Keratinocyte (primary cell): ENCODE measurements at regions not wholly inside any gene's neighbourhood (a gene's known extent, or its start where the extent isn't known, plus 50 kb on each side); places are given as distances from the start of the nearest gene placed in this dataset.

Experiments
- DNase-seq: peaks from one replicate; pipeline ENCODE4 v3.0.0-alpha.2; 2011; ENCODE audit warnings: low read depth, missing footprints, low spot score
- FAIRE-seq: peaks from 2 replicates; lab custom pipeline; 2011; peaks lifted over from hg19 to GRCh38; lab: Jason Lieb, UNC
- H2AFZ ChIP-seq: 2 replicates; pipeline ENCODE4 v1.6.0; 2012; ENCODE audit warnings: low read length, control low read depth, inconsistent platforms; ENCODE audit not compliant: control insufficient read depth
- H3K27ac ChIP-seq: 2 replicates; pipeline ENCODE4 v1.5.1; 2011; ENCODE audit warnings: low read length; ENCODE audit not compliant: control insufficient read depth, insufficient read depth
- H3K27me3 ChIP-seq: 3 replicates; pipeline ENCODE4 v1.6.0; 2011; ENCODE audit warnings: low read length; ENCODE audit not compliant: control insufficient read depth, insufficient read depth; ENCODE audit errors: extremely low read depth
- H3K36me3 ChIP-seq, 2 experiments: 2 replicates in 1 of 2; 3 replicates in 1 of 2; pipeline ENCODE4 v1.5.1; 2011; ENCODE audit warnings: low read length in 2 of 2, mild to moderate bottlenecking in 1 of 2; ENCODE audit not compliant: control insufficient read depth in 2 of 2, insufficient read depth in 2 of 2; ENCODE audit errors: extremely low read depth in 1 of 2
- H3K4me1 ChIP-seq: 3 replicates; pipeline ENCODE4 v1.5.1; 2011; ENCODE audit warnings: low read length; ENCODE audit not compliant: control insufficient read depth, insufficient read depth; ENCODE audit errors: extremely low read depth
- H3K4me2 ChIP-seq: 3 replicates; pipeline ENCODE4 v1.6.0; 2011; ENCODE audit warnings: low read depth, low read length; ENCODE audit not compliant: control insufficient read depth, insufficient read depth; ENCODE audit errors: extremely low read depth
- H3K4me3 ChIP-seq, 3 experiments: fragments of 200-600 bp in 1 of 3; sonication (generic) in 1 of 3; 2 replicates in 2 of 3; 3 replicates in 1 of 3; pipeline ENCODE4 v1.5.1; 2011 to 2016; ENCODE audit warnings: low read length in 3 of 3, mild to moderate bottlenecking in 3 of 3, control low read depth in 2 of 3, inconsistent platforms in 1 of 3, low read depth in 1 of 3, mixed read lengths in 1 of 3, mixed run types in 1 of 3, moderate library complexity in 1 of 3; ENCODE audit not compliant: control insufficient read depth in 2 of 3, insufficient read depth in 2 of 3; ENCODE audit errors: extremely low read depth in 1 of 3
- H3K79me2 ChIP-seq: 2 replicates; pipeline ENCODE4 v1.6.0; 2012; ENCODE audit warnings: low read length; ENCODE audit not compliant: control insufficient read depth, insufficient read depth
- H3K9ac ChIP-seq: 3 replicates; pipeline ENCODE4 v1.6.0; 2011; ENCODE audit warnings: low read length; ENCODE audit not compliant: control insufficient read depth, insufficient read depth; ENCODE audit errors: extremely low read depth
- H3K9me1 ChIP-seq: 3 replicates; pipeline ENCODE4 v1.6.0; 2011; ENCODE audit warnings: low read length; ENCODE audit not compliant: control insufficient read depth, insufficient read depth; ENCODE audit errors: extremely low read depth
- H3K9me3 ChIP-seq: 2 replicates; pipeline ENCODE4 v1.5.1; 2012; ENCODE audit warnings: low read depth, low read length; ENCODE audit not compliant: control insufficient read depth
- H4K20me1 ChIP-seq: 3 replicates; pipeline ENCODE4 v1.6.0; 2011; ENCODE audit warnings: low read length; ENCODE audit not compliant: control insufficient read depth, insufficient read depth; ENCODE audit errors: extremely low read depth
- CTCF ChIP-seq, 3 experiments: IDR thresholded peaks in 1 of 3; conservative IDR thresholded peaks in 1 of 3; optimal IDR thresholded peaks in 1 of 3; 2 replicates in 2 of 3; 3 replicates in 1 of 3; pipeline versions ENCODE3 to v1.5.1; 2011; ENCODE audit warnings: low read length in 3 of 3, mild to moderate bottlenecking in 3 of 3, moderate library complexity in 2 of 3, control low read depth in 1 of 3, inconsistent platforms in 1 of 3; ENCODE audit not compliant: insufficient read depth in 2 of 3; ENCODE audit errors: extremely low read depth in 1 of 3
- EZH2 ChIP-seq: IDR thresholded peaks from one replicate; pipeline ENCODE4 v1.6.1; 2012; ENCODE audit warnings: inconsistent platforms, mild to moderate bottlenecking, low read length, moderate library complexity
- dilution Hi-C: fragments of 300-500 bp; cut with MboI; formaldehyde crosslinking; loops from one replicate; pipeline ENCODE4 v1.7.0; 2020; ENCODE audit warnings: low sequenced_read_pairs; ENCODE audit not compliant: extremely low pct_ligation_motif_present

DNA sequence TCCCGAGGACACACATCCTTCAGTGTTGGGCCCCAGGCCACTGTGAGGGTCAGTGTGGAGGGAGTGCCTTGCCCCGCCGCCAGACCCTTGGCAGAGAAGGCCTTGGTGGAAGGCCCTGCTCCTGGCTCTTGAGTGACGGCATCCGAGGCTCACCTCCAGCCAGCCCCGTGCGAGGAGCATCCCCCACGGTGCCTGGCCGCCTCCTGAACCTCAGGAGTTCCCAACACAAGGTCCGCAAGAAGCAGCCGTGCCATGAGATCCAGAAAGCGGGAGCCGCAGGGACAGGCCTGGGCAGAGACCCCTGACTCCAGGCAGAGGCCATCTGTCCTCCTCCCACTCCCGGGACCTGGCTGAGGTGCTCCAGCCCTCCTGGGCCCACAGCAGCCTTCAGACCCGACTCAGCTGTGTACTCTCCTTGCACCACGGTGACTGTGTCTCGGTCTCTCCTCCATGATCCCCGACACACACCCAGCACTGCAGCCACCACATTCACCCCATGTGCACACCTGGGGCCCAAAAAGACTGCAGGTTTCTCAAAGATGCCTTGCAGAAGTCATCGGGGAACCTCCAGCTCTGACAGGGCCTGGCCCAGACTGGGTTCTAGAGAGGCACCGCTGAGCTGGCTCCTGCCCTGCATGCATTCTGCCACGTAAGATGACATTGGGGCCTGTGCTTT lies 870.2 kb downstream of the BRD1 start:
- no peak for TF ChIP-seq CTCF (optimal IDR thresholded peaks at IDR 0.05 in 1 of 3, IDR thresholded peaks at IDR 0.05 in 1 of 3, conservative IDR thresholded peaks at IDR 0.05 in 1 of 3; ENCODE audit: extremely low read depth in 1 of 3, insufficient read depth in 2 of 3, low read length in 3 of 3)
- TF ChIP-seq EZH2 = no peak
- no peaks in the 10 kb centered on the region for H3K4me1 ChIP-seq
- peaks cover 8% of the 10 kb centered on the region for H3K9me3 ChIP-seq
- H3K4me3 ChIP-seq = no peak overlapping the region
- H3K79me2 ChIP-seq = no peaks in the 10 kb centered on the region
- H3K9ac ChIP-seq = no peak overlapping the region
- DNase-seq = no peak
- H3K27ac ChIP-seq = no peak overlapping the region
- H4K20me1 ChIP-seq = no peaks in the 10 kb centered on the region
- H3K9me1 ChIP-seq = no peaks in the 10 kb centered on the region
- no peak overlapping the region for H2AFZ ChIP-seq
- FAIRE-seq = no peak
- H3K36me3 ChIP-seq = no peaks in the 10 kb centered on the region
- dilution Hi-C loops = no loop called here
- no peak overlapping the region for H3K4me2 ChIP-seq
- H3K27me3 ChIP-seq = no peaks in the 10 kb centered on the region

DNA sequence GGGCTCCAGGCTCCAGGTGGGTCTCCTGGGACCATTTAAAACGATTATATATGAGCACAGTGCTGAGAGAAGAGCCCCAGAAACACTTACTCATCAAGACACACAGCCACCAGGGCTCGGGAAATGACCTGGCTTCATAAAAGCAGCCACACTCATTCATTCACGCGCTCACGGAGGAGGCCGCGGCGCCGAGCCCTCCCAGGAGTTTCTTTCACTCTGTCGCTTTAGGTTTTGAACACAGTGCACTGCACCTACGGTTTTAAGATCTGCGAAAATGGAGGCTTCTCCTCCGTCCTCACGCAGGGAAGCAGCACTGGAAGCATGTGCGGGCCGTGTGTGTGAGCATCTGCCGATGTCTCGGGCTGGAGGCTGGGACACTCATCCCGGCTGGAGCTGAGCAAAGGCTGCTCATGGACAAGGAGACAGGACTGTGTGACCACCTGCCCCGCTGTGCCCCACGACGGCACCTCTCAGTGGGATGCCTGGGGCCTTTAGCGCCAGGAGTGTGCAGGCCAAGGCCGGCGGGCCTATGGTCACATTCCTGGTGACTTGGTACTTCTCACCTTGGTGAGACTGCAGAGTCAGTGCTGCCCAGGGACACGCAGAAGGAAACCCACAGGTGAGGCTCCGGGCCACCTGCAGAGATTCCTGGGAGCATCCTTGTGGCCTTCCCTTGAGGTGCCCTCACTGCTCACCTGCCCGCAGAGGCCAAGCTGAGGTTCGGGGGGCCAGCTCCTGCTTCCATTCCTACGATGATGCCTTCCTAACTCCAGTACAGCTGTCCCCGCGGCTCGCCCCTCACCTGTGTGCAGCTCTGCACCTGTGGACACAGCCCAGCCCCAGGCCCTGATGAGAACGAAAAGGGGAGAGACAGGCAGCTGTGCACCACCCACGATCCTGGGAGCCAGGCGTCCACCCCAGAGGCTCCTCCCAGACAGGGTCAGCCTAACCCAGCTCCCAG lies 872.0 kb downstream of the BRD1 start:
- Histone ChIP-seq H3K36me3 (no peaks in the 10 kb centered on the region), H3K4me3 (no peak overlapping the region), H2AFZ (no peak overlapping the region), H3K79me2 (no peaks in the 10 kb centered on the region), H3K9me3 (peaks cover 5% of the 10 kb centered on the region), H3K4me1 (no peaks in the 10 kb centered on the region), H3K9me1 (no peaks in the 10 kb centered on the region), H3K27ac (no peak overlapping the region), H4K20me1 (no peaks in the 10 kb centered on the region), H3K27me3 (no peaks in the 10 kb centered on the region), H3K9ac (no peak overlapping the region), H3K4me2 (no peak overlapping the region)
- FAIRE-seq = no peak
- TF ChIP-seq CTCF (optimal IDR thresholded peaks at IDR 0.05 in 1 of 3, IDR thresholded peaks at IDR 0.05 in 1 of 3, conservative IDR thresholded peaks at IDR 0.05 in 1 of 3; ENCODE audit: extremely low read depth in 1 of 3, insufficient read depth in 2 of 3, low read length in 3 of 3) (no peak), EZH2 (no peak)
- no peak for DNase-seq
- dilution Hi-C loops = no loop called here
